LHCN-M2 (cell line): ENCODE measurements at regions not wholly inside any gene's neighbourhood (a gene's known extent, or its start where the extent isn't known, plus 50 kb on each side); places are given as distances from the start of the nearest gene placed in this dataset.

Experiments
- DNase-seq: peaks from one replicate; pipeline ENCODE4 v3.0.0-alpha.2; 2012; ENCODE audit warnings: low read depth

- DNase-seq = no peak
Measured at GRCh38 chr20:60820918-60821317, 431.1 kb upstream of the CDH4 start.

DNA sequence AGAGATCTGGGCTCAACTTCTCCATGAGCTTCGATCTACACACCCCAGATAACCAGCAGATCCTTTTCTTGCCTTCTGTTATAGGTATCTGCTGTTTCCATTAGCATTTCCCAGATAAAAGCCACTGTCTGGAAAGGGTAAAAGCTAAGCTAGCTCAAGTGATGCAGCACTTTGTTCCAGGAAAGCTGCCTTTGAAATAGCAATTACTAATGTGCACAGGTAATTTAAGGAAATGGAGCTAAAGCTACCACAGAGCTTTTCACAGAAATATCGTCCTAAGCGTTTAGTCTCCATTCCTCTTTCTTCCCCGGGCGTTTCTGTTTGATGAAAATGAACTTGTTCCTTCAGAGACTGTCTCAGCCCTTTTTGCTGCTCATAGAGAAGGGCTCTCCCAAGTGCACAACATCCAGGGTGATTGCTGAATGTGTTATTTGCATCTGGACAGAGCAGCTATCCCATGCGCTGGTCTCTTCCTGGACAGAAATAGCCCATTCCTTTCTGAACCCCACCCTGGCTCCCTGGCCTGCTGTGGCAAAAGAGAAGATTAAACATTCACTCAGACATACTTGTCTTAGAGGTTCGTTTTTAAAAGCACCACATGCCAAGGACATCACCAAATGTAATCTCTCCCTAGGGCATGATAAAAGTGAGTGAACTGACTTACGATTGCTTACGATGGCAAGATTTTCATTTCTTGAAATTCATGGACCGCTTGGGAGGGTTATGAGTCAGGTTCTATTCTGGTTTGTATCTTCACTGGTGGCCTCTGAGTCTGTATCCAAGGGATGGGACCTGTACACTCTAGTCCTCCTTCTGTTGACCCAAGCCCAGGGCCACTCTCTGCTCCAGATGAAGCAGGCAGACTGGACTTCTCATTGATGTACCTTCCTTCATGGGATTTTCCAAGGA lies 429.1 kb upstream of the CDH4 start:
- no peak for DNase-seq

DNA sequence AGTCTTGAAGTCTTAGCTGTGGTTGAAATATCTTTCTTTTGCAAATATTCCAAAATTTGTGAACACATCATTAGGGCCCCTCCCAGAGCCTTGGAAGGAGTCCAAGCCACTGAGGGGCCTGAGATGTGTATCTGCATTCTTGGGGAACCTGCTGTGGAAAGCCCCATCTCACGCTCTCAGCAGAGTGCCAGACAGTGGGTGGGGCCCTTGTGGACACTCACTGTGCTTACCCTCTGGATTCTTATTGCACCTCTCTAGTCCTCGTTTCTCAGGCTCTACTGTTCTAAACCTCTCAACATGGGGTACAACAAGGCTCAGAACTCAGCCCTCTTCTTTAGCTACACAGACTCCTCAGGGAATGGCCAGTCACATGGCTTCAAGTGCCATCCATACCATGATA lies 416.2 kb upstream of the CDH4 start:
- DNase-seq = no peak

DNA sequence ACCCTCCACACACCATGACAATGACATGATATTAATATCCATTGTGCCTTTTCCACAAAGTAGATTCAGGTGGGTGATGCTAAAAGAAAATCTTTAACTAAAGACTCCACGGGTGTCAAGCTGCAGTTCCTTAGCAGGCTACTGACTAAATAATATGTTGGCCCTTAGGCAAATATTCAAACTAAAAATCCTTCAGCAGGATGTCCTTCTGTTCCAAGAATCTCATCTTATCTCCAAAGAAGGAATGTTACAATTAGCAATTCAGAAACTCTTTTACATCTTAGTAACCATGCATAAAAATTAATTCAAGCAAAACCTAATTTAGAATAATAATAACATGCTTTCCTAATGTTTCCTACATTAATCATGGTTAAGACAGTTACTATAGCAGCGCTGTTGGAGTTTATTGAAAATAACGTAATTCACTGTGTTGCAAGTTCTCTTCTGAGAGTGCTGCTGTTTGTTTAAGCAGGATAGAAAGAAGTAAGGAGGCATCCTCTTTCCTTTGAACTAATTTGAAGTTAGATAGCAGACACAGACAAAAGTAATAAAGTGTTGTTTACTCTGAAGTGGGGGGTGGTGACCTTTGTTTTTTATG lies 414.8 kb upstream of the CDH4 start:
- DNase-seq = no peak

DNA sequence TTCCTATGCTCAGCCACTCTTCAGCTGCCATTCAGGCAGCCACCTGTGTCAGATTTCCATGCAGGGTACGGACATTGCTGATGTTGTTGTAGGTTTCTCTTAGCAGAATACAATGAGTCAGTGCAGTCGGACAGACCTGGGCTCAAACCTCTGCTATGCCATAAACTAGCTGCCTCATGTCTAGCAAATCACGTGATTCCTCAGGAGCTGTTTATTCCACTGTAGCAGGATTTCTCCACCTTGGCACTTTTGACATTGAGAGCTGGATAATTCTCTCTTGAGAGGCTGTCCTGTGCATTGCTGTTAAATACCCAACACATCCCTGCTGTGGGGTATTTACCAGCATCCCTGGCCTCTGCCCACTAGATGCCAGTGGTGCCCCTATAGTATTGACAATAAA lies 413.8 kb upstream of the CDH4 start:
- no peak for DNase-seq

GRCh38 chr20:60840971-60841370 lies 411.1 kb upstream of the CDH4 start:
- DNase-seq = no peak

DNA sequence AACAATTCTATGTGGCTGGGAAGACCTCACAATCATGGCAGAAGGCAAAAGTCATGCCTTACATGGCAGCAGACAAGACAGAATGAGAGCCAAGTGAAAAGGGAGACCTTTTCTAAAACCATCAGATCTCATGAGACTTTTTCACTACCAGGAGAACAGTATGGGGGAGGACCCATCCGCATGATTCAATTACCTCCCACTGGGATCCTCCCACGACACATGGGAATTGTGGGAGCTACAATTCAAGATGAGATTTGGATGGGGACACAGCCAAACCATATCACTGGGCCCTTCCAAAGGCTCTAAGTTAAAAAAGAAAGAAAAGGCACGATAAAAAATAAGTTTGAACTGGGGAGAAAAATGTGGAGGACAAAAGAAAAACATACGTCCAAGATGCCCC lies 406.9 kb upstream of the CDH4 start:
- no peak for DNase-seq

- no peak for DNase-seq
Measured at GRCh38 chr20:60851826-60852704, 400.0 kb upstream of the CDH4 start.

DNA sequence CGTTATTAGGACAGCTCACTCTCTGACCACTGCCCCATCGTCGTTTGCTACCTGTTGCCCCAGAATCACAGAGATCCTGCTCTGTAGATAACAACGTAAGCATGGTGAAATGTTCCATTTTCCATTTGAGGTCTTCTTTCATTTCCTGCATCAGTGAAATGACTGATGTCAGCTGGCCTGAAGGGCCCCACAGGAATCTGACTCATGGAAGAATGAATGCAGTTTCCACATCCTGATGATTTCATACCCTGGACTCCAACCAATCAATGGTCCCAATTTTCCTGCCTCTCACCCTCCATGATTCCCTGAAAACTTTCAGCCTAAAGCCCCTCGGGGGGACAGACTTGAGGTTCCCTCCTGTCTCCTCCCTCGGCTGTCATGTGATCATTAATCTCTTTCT lies 394.4 kb upstream of the CDH4 start:
- DNase-seq = no peak

GRCh38 chr20:60862601-60863000 lies 389.5 kb upstream of the CDH4 start:
- DNase-seq = no peak

DNA sequence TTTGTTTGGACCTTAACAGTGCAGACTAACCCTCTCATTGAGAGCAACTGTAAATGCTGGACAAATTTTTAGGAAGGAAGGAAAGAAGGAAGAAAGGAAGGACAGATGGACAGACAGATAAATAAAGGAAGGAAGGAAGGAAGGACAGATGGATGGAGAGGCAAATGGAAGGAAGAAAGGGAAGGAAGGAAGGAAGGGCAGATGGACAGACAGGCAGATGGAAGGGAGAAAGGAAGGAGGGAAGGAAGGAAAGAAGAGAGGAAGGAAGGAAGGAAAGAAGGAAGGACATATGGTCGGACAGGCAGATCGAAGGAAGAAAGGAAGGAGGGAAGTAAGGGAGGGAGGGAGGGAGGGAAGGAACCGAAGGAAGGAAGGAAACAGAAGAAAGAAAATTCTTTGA lies 388.5 kb upstream of the CDH4 start:
- DNase-seq = no peak

DNA sequence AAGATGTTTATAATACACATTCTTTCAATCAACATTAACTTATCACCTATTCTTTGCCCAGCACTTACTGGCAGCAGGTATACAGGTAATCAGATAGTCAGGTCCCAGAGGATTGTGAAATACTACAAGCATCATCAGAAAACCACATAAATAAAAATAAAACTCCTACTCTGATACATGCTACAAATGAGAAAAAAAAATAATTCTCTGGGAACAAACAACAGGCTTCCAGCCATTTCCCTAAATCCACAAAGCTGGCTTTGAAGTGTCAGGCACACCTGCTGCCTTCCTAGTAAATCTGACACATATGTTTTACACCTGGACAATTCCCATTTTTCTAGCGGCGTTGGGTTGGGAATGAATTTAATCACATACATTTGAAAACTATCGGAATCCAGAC lies 384.5 kb upstream of the CDH4 start:
- no peak for DNase-seq

DNA sequence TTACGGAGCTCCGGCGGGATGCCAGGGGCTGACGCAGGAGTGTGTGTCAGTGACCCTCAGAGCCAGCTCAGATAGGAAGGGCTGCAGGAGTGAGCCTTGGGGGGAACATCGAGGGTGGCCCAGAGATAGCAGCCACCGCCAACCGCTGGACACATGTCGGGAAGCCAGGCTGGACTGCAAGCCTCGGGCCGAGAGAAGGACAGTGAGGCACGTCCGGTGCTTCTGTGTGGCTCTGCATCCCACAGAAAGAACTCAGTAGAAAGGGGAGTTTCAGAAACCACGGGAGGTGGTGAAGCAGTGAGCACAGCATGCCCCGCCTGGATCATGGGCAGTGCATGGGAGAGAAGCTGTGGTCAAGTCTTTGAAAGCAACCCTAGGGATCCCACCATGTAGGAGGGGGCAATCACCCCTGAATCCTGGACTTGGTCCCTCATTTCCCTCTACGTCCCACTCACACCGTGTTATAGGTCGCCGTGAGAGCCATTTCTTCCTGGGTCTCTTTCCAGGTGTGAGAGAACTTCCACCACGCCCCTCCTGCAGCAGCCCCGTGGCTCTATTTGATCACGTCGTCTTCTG lies 383.7 kb upstream of the CDH4 start:
- DNase-seq = no peak

DNA sequence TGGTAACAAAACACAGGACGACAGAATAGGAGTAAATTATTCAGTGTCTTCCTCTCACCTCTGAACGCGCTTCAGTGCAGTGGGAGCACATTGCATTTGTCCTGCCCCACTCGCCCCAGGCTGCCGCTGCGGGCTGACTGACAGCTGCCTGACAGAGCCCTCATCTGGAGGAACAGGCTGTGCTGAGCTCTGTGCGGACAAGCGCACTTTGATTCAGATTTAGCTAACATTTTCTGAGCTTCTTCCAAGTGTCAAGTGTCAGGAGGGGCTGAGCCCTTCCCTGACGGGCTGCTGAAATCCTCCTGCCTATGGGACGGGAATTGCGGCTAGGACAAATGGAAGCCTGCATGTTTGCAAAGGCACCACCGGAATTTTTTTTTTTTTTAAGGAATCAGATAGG lies 383.0 kb upstream of the CDH4 start:
- DNase-seq = no peak

DNA sequence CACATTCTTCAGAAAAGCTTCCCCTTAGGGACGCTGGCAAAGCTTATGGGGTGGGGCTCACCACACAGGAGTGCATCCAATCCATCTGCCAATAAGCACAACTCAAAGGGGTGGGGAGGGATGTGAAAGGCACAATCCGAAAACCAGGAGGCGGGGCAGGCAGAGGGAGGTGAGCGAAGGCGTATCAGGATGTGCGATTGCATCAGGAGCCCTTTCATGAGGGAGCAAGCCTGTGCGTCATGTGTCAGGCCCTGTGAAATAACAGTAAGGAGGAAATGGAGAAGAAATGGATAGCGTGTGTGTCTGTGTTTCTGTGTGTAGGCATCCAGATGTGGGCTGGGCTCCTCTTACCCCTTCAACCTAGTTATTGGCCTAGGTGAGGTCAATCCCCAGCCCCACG lies 382.4 kb upstream of the CDH4 start:
- DNase-seq = no peak

DNA sequence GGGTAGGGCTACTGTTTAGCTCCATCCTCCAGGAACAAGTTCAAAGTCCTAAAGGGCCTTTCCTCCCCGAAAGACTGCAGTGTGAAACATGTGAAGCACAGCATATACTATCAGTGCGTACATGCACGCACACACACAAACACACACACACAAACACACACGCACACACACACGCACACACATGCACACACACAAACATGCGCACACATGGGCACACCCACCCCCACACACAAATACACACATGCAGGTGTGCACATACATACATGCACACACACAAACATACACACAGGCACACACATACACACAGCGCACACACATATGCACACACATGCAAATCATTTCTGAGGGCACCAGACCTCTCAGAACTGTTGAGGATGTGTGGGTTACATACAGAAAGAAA lies 382.0 kb upstream of the CDH4 start:
- no peak for DNase-seq

DNA sequence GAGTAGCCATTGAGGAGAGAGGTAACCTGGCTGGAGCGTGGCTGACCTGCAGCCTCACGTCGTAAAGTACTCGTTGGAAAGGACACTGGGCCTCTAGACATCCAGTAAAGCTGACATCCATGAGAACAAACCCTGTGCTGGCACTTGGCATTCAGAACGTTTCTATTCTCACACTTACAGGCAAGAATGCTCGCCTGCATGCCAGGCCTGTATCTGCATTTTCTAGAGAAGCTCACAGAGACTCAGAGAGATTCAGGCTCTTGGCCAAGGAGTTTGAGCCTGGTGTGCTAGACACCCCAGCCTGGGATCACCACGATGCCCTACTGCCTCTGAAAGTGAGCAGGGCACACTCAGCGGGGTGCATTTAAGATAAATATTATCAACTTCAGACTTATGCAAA lies 379.8 kb upstream of the CDH4 start:
- DNase-seq = no peak

GRCh38 chr20:60877071-60877857 lies 374.8 kb upstream of the CDH4 start:
- DNase-seq = no peak

DNA sequence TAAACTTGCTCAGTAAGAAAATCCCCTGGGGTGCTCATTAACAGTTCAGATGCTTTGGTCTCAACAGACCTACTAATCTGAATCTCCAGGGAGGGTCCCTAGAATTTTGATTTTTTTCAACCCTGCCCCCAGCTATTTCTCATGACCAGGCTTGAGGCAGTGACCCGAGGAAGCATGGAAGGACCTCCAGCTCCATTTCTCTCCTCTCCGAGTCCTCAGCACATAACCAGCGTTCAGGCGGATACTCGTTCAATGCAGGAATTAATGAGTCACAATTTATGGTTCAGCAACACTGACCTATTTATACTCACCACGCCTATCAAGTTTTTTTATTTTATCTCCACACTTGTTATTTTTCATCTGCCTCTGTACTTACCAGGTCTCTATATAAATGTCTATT lies 369.2 kb upstream of the CDH4 start:
- DNase-seq = no peak

DNA sequence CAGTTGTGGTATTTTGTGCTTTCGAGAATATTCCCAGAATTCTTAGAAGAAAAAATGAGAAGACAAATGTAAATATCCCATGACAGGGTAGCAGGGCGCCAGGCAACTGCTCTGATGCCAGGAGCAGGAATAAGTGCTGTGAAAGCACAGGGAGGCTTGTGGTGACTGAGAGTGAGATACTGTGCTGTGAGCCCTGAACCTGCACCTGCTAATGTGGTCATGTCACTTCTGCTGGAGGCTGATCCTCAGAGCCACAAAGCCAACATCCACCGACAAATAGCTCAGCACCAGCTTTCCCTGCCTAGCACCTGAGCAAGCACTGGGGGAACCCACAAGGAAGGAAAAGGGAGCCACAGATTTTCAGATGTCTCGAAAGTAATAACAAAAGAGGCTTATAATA lies 368.6 kb upstream of the CDH4 start:
- no peak for DNase-seq

DNA sequence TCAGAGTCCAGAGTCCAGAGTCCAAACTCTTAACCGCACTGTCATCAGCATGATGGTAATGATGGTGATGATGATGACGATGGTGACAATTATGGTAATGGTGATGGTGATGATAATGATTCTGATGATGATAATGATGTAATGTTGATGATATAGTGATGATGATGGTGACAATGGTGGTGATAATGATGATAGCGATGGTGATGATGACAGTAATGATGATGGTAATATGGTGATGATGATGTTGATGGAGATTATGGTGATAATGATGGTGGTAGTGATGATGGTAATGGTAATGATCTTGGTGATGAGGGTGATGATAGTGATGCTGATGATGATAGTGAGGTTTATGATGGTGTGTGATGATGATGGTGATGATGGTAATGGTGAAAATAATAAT lies 367.8 kb upstream of the CDH4 start:
- DNase-seq = no peak
